EL (cell line): ENCODE measurements at regions not wholly inside any gene's neighbourhood (a gene's known extent, or its start where the extent isn't known, plus 50 kb on each side); places are given as distances from the start of the nearest gene placed in this dataset.
"Not testable (repeated sequence)": the region's sequence is repeated elsewhere in the genome, so short reads cannot be mapped to it uniquely, and the experiment has no call there.

ENCODE experiments used
- DNase-seq: peaks from one replicate; pipeline ENCODE4 v3.0.0-alpha.2; 2016

DNA sequence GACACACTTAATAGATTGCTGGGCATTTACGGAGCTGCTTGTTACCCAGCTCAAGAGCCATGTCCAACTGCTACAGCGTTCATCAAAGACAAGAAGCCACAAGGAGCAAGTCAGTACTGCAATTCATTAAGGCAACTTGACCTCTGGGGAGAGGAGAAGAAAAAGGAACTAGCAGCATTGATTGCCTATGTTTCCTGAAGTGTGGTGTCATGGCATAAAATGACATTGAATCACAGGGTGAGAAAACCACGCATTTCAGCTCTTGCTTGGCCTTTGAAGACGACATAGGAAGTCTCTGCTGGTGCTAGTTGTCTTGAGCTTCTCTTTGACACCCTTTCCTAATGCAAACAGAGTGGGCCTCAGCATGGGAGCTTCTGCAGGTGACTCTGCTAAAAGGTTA lies 139.1 kb downstream of the CDH26 start:
- no peak for DNase-seq

GRCh38 chr20:60100780-60101179 lies 142.6 kb downstream of the CDH26 start:
- DNase-seq, result no peak

DNA sequence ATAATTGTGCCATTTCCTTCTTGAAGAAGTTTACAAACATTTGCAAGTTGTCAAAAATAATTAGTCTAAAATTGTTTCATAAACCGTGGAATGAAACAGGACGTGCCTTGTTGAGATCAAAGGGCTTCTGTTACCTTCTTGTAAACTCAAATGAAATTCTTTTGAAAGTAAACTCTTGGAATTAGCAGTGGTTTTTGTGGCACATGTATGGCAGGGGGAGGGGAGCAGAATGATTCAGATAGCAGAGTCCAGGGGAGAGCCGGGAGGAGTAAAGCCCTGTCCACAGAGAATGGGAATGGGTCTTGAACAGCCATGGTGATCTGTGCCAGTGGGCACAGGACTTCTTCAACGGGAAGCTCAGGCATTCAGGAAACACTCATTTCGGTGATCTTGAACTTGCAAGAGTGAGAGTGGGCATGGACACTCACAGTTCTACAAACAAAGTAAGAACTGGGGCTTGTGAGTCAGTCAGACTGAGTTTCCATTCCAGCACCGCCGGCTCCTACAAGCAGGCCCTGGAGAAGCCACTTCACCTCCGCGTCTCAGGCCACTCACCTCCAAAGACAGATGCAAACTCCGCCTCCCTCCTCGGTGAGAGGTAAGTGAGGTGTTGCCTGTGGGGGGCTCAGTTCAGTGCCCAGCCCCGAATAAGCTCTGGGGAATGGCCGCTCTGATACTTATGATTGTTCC lies 143.1 kb downstream of the CDH26 start:
- DNase-seq, result no peak

DNA sequence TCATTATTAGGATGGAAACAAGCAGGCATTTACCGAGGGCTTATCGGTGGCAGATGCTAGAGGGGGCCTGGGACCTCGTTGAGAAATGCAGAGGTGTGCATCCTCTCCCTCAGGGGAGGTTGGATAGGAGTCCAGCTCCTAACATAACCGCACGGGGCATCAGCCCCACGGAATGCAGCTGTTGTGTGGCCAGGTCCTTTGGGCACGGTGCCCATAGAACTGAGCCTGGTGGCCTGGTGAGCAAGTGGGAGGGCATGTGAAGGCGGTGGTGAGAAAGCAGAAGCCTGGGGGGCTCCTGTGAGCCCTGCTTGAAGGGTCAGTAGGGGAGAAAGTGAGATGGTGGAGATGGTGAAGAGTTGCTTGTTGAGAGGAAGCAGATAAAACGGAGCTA lies 143.7 kb downstream of the CDH26 start:
- DNase-seq, result no peak

GRCh38 chr20:60102665-60103210 lies 144.5 kb downstream of the CDH26 start:
- DNase-seq, result peak; percentile 10

GRCh38 chr20:60104993-60105803 lies 147.0 kb downstream of the CDH26 start:
- no peak for DNase-seq

DNA sequence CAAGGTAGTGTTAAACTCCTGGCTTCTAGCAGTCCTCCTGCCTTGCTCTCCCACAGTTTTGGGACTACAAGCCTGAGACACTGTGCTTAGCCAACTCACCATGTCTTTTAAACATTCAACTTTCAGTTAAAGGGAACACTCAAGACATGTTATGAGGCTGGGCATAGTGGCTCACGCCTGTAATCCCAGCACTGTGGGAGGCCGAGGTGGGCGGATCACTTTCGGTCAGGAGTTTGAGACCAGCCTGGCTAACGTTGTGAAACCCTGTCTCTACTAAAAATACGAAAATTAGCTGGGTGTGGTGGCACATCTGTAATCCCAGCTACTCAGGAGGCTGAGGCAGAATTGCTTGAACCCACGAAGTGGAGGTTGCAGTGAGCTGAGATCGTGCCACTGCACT lies 148.0 kb downstream of the CDH26 start:
- not testable (repeated sequence) for DNase-seq

DNA sequence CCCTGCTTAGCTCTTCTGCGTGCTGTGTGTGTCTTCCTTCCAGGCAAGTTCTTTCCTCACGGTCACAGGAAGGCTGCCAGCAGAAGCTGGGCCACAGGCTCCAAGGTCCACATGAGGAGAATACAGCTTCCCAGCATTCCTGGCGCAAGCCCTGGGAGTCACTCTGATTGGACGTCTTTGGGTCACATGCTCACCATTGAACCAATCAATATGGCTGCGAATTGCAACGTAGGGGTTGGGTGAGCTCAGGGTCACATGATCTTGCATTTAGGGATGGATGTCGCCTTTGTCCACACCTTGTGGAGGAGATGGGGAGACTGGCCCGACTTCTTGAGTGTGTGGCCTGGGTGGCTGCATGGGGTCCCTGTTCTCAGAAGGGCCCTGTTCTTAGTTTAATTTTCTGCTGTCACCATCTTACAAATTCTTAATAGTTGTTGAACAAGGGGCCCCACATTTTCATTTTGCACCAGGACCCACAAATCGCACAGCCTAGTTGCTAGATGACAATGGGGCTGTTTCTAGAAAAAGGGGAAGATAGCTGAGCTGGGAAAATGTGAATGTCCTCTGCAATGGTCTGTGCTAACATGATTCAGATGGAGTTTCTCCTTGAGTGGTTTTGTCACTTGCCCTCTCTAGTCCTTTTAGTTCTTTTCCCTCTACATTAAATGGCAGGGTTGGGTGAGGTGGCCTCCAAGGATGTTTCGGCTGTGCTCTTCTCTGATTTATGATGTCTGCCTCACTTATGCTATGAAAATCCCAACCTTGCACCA lies 149.6 kb downstream of the CDH26 start:
- no peak for DNase-seq

GRCh38 chr20:60108397-60108796 lies 150.2 kb downstream of the CDH26 start:
- DNase-seq, result peak; percentile 65

DNA sequence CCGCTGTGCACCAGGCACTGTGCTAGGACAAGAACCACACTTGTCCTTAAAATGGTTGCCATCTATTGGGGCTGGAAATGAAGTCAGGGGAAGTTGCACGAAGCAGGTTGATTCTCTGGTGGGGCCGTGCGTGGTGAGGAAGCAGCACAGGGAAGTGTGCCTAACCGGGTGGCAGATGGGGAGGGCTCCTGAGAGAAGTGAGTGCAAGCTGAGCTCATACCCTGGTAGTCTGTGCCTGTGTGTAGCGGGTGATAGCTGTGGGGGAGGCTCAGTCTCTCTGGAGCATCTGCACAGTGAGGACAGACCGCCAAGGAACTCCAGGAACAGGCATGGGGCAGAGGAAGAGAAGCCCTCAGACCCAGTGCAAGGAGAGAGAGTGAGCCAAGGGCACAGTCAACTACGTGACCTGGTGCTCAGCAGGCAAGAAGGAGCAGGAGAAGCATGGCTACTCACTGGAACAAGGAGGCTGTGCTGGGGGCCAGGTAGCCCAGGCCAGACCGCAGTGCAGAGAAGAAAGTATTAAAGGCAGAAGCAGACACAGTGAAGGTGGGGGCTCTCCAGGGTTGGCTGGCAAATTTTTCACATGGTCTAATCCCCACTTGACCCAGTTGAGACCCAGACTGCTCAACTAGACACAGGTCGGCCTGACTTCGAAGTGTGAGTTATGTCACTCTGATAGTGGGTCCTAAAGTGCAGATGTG lies 155.0 kb downstream of the CDH26 start:
- DNase-seq, result no peak

DNA sequence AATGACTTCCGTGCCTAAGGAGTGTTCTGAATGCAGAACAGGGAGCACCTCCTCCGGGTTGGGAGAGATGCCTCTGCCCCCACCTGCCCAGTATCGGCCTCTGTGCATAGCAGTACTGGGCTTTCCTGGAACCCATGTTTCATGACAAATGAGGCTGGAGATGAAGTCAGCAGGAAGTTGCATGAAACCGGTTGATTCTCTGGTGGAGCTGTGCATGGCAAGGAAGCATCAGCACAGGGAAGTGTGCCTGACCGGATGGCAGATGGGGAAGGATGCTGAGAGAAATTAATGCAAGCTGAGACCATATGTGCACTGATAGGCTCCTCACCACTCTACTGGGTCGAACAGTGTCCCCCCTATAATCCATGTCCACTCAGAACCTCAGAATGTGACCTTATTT lies 155.5 kb downstream of the CDH26 start:
- no peak for DNase-seq

DNA sequence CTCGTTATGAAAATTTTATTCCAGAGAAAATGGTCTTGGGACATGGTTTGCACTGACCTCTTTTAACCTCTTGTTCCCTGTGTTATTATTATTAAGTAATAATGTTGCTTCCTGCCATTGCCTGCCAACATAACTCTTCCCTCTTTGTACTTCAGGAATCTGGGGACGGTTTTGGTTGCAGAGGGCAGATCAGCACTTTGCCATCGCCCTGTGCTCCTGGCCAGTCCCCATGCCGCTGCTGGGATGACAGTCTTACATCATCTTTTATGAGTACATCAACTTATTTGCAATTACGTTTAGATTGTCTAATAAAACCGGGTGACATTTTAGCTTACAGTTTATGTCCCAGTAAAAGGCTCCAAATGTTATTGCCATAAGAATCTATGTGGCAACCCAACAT lies 157.2 kb downstream of the CDH26 start:
- DNase-seq, result no peak

- DNase-seq, result no peak
Observed at GRCh38 chr20:60116128-60116909, 158.1 kb downstream of the CDH26 start.

GRCh38 chr20:60117065-60117464 lies 158.8 kb downstream of the CDH26 start:
- peak; percentile 4 for DNase-seq

DNA sequence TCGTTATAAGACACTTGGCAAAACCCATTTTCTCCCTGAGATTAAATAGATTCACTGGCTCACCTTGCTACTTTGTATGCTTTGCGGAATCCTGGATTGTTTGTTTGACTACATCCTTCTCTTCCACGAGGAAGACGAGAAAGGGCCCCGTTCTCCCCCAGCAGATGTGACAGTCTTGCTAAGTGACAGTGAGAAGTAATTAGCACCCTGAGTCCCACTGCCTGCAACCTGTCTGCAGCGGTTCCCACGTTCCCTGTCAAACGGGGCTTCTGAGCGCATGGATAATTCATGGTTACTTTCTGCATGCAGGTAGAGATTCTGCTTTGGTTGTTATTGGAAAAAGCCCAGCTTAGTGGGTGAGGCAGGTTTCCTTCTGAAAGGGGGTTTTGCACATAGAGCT lies 163.7 kb downstream of the CDH26 start:
- no peak for DNase-seq

GRCh38 chr20:60122671-60123070 lies 164.4 kb downstream of the CDH26 start:
- DNase-seq, result no peak

DNA sequence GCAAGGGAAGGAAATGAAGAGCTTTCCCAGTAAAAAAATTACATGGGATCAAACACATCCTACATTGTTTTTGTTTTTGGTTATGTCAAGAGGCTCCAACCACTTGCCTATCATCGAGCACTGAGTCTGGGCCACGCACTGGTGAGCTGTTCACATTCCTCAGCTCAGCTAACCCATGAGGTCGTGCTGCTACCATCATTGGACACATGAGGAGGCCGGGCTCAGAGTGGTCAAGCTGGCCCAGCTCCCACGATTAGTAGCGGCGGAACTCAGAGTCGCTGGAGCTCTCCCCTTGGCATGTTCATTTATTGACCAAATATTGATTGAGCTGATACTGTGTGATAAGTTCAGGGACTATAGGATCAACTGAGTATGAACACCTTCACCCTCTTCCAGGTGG lies 164.9 kb downstream of the CDH26 start:
- no peak for DNase-seq

DNA sequence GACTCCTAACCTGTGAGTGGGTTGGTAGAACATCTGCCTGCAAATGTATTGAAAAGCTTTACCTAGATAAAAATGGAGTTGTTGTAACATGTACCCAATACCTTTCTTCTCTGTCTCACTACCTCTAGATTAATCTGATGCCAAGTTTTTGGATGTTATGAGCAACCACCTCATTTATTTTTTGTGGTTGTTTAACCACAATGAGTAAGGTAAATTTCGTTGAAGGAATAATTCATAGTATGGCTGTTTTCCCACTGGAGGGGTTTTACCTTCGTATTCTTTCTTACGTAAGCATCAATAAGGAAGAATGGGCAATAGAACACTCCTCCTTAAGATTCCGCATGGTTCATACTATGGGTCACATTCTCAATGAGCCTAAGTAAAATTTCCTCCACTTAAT lies 165.4 kb downstream of the CDH26 start:
- DNase-seq, result no peak

DNA sequence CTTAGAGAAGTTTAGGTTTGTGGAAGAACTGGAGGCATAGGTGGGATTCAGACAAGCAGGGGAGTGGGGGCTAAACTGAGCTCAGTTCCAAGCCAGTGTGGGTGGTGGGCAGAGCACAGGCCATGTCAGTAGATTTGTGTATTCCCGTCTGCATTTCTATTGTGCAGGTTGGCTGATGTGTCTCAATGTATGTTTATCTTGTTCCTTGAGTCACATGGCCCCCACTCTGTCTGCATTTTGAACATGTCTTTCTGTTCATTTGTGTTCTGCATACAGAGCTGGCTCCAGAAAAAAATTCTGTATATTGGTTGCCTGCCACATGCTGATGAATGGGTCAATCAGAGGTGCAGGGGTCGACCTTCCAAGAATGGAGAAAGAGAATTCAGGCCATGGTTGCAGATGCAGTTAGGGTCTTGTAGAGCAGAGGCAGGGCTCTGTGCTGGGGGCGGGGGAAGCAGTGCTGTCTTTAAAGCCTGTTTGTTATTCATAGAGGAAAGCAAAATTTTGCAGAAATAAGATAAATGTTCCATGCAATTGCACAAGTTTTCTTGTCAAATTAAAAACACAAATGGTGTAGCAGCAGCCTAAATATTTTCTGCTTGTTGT lies 166.7 kb downstream of the CDH26 start:
- DNase-seq, result no peak

- no peak for DNase-seq
Observed at GRCh38 chr20:60125513-60125912, 167.3 kb downstream of the CDH26 start.

DNA sequence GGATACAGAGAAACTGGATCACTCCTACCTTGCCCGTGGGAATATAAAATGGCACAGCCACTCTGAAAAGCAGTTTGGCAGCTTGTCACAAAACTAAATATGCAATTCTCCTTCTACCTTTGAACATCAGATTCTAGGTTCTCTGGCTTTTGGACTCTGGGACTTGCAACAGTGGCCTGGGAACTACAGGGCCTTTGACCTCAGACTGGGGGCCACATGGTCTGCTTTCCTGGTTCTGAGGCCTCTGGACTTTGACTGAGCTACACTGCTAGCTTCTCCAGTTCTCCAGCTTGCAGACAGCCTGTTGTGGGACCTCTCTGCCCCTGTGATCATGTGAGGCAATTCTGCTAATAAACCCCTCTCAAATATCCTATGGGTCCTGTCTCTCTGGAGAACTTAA lies 168.8 kb downstream of the CDH26 start:
- no peak for DNase-seq

DNA sequence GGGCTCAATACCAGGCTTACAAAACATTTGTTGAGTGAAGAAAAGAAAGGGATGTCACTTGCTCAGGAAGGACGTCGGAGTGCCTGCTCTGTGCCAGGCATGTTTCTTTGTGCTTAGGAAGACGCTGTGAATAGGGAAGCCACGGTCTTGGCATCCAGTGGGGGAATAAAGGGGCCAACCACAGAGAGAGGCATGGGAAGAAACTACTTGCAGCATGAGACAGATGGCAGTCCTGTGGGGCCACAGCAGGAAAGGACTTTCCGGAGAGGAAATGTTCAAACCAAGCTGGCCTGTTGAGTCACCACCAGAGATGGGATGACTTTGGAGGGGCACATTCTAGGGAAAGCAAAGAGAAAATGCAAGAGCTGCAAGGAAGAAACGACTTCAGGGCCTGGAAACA lies 173.2 kb downstream of the CDH26 start:
- no peak for DNase-seq
